Caco-2 (cell line): ENCODE measurements at regions not wholly inside any gene's neighbourhood (a gene's known extent, or its start where the extent isn't known, plus 50 kb on each side); places are given as distances from the start of the nearest gene placed in this dataset.

Experiments used
- BruUV-seq: library from RNA; stranded (reverse); fragments of 400-500 nt; replicated peaks from 2 replicates; lab custom pipeline; 2021; lab: Mats Ljungman, UMichigan
- CTCF ChIA-PET: fragments of 300-600 bp; sonication (Branson Sonifier 250); formaldehyde crosslinking; loops from one replicate; lab custom pipeline; 2022; ENCODE audit warnings: antibody characterized with exemption; lab: Charles Lee
- POLR2A ChIA-PET: fragments of 300-600 bp; sonication (Branson Sonifier 250); formaldehyde crosslinking; loops from one replicate; lab custom pipeline; 2022; ENCODE audit warnings: antibody characterized with exemption; lab: Charles Lee
- DNase-seq, 2 experiments: peaks; one replicate each; pipeline versions ENCODE4 v3.0.0 to v3.0.0-alpha.2; 2020 to 2022
- H3K27me3 ChIP-seq: replicated peaks from 2 replicates; pipeline ENCODE4 v1.6.0; 2011; ENCODE audit warnings: low read length; ENCODE audit not compliant: control insufficient read depth, insufficient read depth
- H3K36me3 ChIP-seq: 2 replicates; pipeline ENCODE4 v1.5.1; 2011; ENCODE audit warnings: low read length; ENCODE audit not compliant: control insufficient read depth, insufficient read depth
- H3K4me1 ChIP-seq: fragments of 250-450 bp; sonication (Bioruptor Pico); 2 replicates; pipeline ENCODE4 v1.5.1; 2020; ENCODE audit warnings: mild to moderate bottlenecking
- H3K4me3 ChIP-seq: 2 replicates; pipeline ENCODE4 v1.5.1; 2011; ENCODE audit warnings: low read depth, mild to moderate bottlenecking, control low read depth, low read length
- H3K9me3 ChIP-seq: fragments of 250-450 bp; sonication (Bioruptor Pico); 2 replicates; pipeline ENCODE4 v1.5.1; 2020; ENCODE audit warnings: mild to moderate bottlenecking, moderate library complexity
- H3K27ac Mint-ChIP-seq: one replicate; pipeline ENCODE4 v1.8.0; 2022; ENCODE audit warnings: mixed read lengths; ENCODE audit not compliant: unreplicated experiment
- H3K27me3 Mint-ChIP-seq: one replicate; pipeline ENCODE4 v1.8.0; 2022; ENCODE audit warnings: mixed read lengths; ENCODE audit not compliant: insufficient read depth, unreplicated experiment
- H3K36me3 Mint-ChIP-seq: one replicate; pipeline ENCODE4 v1.8.0; 2022; ENCODE audit warnings: mild to moderate bottlenecking, mixed read lengths; ENCODE audit not compliant: insufficient read depth, unreplicated experiment
- H3K4me1 Mint-ChIP-seq: one replicate; pipeline ENCODE4 v1.8.0; 2022; ENCODE audit warnings: low read depth, mixed read lengths; ENCODE audit not compliant: unreplicated experiment
- H3K4me3 Mint-ChIP-seq: one replicate; pipeline ENCODE4 v1.8.0; 2022; ENCODE audit warnings: mild to moderate bottlenecking, moderate library complexity, mixed read lengths; ENCODE audit not compliant: unreplicated experiment
- H3K9me3 Mint-ChIP-seq: one replicate; pipeline ENCODE4 v1.8.0; 2022; ENCODE audit warnings: mixed read lengths; ENCODE audit not compliant: unreplicated experiment
- intact Hi-C: fragments of 100-400 bp; cut with micrococcal nuclease; formaldehyde crosslinking; loops from one replicate; pipeline ENCODE4 v1.10.0; 2022; ENCODE audit not compliant: unreplicated experiment
- TF ChIP-seq, protein P1 (sequence below), 2 experiments: fragments of 200-600 bp in 1 of 2; IDR thresholded peaks; 1 replicate in 1 of 2; 2 replicates in 1 of 2; pipeline versions ENCODE4 v1.5.1 to v1.8.0; 2011 to 2022; ENCODE audit warnings: antibody characterized with exemption in 1 of 2, control low read depth in 1 of 2, inconsistent platforms in 1 of 2, low read depth in 1 of 2, low read length in 1 of 2, mild to moderate bottlenecking in 1 of 2, moderate library complexity in 1 of 2; ENCODE audit not compliant: insufficient read depth in 1 of 2, severe bottlenecking in 1 of 2, unreplicated experiment in 1 of 2

DNA sequence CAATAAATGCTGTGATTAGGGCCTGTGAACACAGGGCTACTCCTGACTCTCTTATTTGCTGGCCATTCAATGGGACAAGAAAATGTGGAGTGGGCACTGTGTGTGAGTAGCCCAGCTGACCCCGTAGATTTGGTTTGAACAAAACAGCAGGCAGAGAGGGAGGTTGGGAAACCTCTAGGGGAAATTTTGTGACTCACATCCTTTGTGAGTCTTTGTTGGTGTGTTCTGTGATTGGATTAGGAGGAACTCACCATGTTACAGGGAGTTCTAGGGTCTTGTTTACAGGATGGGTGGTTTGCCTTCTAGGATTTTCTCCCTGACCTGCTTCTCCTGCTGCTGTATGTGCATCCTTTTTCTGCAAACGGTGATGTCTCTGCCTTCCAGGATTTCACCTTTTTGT lies 128.3 kb upstream of the MKI67 start:
- ChIA-PET POLR2A (no interaction called here), CTCF (no interaction called here)
- DNase-seq = no peak
- Histone ChIP-seq H3K9me3 (no peaks in the 10 kb centered on the region), H3K36me3 (no peaks in the 10 kb centered on the region), H3K27me3 (no peaks in the 10 kb centered on the region), H3K4me1 (no peaks in the 10 kb centered on the region), H3K4me3 (no peak overlapping the region)
- Mint-ChIP-seq H3K36me3 (no peaks in the 10 kb centered on the region), H3K27me3 (peaks cover 11% of the 10 kb centered on the region), H3K27ac (no peak overlapping the region), H3K4me1 (no peaks in the 10 kb centered on the region), H3K9me3 (no peaks in the 10 kb centered on the region), H3K4me3 (no peak overlapping the region)
- TF ChIP-seq, protein P1, sequence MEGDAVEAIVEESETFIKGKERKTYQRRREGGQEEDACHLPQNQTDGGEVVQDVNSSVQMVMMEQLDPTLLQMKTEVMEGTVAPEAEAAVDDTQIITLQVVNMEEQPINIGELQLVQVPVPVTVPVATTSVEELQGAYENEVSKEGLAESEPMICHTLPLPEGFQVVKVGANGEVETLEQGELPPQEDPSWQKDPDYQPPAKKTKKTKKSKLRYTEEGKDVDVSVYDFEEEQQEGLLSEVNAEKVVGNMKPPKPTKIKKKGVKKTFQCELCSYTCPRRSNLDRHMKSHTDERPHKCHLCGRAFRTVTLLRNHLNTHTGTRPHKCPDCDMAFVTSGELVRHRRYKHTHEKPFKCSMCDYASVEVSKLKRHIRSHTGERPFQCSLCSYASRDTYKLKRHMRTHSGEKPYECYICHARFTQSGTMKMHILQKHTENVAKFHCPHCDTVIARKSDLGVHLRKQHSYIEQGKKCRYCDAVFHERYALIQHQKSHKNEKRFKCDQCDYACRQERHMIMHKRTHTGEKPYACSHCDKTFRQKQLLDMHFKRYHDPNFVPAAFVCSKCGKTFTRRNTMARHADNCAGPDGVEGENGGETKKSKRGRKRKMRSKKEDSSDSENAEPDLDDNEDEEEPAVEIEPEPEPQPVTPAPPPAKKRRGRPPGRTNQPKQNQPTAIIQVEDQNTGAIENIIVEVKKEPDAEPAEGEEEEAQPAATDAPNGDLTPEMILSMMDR (IDR thresholded peaks at IDR 0.05; ENCODE audit: insufficient read depth in 1 of 2, low read depth in 1 of 2, low read length in 1 of 2, severe bottlenecking in 1 of 2, unreplicated experiment in 1 of 2) = no peak
- intact Hi-C loops = no loop called here
- BruUV-seq = no TSS peak

DNA sequence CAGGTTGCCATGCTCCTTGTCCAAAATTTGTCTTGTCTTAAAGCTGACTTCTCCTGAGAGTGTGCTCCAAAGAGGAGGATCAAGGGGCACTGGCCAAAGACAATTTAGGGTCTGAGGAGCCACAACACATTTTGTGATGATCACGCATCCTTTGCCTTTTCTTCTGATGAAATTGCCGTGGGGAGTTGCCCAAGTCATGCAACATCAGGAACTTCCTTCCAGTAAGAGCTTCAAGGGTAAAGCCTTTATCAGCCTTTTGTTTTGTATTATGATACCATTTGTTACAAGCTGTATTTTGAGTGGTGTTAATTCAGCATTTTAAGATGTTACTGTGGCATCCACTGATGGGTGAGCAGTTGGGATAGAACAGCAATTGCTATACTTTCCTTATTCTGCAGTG lies 131.2 kb upstream of the MKI67 start:
- Mint-ChIP-seq H3K4me3 (no peak overlapping the region), H3K9me3 (no peaks in the 10 kb centered on the region), H3K27ac (no peak overlapping the region), H3K36me3 (no peaks in the 10 kb centered on the region), H3K27me3 (peaks cover 9% of the 10 kb centered on the region), H3K4me1 (no peaks in the 10 kb centered on the region)
- no peaks in the 10 kb centered on the region for H3K4me1 ChIP-seq
- no TSS peak for BruUV-seq
- H3K27me3 ChIP-seq = no peaks in the 10 kb centered on the region
- ChIA-PET POLR2A (no interaction called here), CTCF (no interaction called here)
- TF ChIP-seq, protein P1 (IDR thresholded peaks at IDR 0.05; ENCODE audit: insufficient read depth in 1 of 2, low read depth in 1 of 2, low read length in 1 of 2, severe bottlenecking in 1 of 2, unreplicated experiment in 1 of 2) = no peak
- intact Hi-C loops = no loop called here
- no peaks in the 10 kb centered on the region for H3K36me3 ChIP-seq
- H3K4me3 ChIP-seq = no peak overlapping the region
- DNase-seq = no peak
- H3K9me3 ChIP-seq = no peaks in the 10 kb centered on the region

DNA sequence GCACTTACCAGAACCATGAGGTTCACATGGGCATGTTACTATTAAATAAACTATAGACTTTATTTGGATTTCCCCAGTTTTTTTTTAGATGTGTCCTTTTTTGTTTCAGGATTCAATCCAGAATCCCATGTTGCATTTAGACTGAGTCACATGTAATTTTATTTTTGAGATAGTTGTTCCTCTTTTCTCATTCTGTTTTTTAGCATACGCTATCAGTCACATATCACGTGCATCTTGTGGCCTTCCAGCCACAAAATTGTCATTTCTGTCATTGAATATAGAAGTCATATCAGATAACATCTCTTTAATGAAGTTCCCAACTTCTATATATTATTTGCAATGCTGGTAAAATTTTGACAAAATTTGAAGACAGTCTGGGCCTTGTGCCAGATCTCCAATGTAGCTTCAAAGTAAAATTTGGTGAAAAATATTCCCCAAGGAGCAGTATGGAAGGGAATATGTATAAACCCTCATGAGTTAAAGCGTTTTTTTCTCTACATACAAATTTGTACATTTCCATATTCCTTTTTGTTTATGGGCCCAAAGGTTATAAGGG lies 132.3 kb upstream of the MKI67 start:
- no peaks in the 10 kb centered on the region for H3K27me3 ChIP-seq
- H3K36me3 ChIP-seq = no peaks in the 10 kb centered on the region
- no peaks in the 10 kb centered on the region for H3K4me1 ChIP-seq
- intact Hi-C loops = no loop called here
- H3K4me3 ChIP-seq = no peak overlapping the region
- H3K27ac Mint-ChIP-seq = no peak overlapping the region
- POLR2A ChIA-PET = no interaction called here
- H3K9me3 ChIP-seq = no peaks in the 10 kb centered on the region
- H3K9me3 Mint-ChIP-seq = no peaks in the 10 kb centered on the region
- no peak overlapping the region for H3K4me3 Mint-ChIP-seq
- CTCF ChIA-PET = no interaction called here
- BruUV-seq = no TSS peak
- no peak for DNase-seq
- no peaks in the 10 kb centered on the region for H3K4me1 Mint-ChIP-seq
- no peaks in the 10 kb centered on the region for H3K36me3 Mint-ChIP-seq
- TF ChIP-seq, protein P1 (IDR thresholded peaks at IDR 0.05; ENCODE audit: insufficient read depth in 1 of 2, low read depth in 1 of 2, low read length in 1 of 2, severe bottlenecking in 1 of 2, unreplicated experiment in 1 of 2) = no peak
- H3K27me3 Mint-ChIP-seq = peaks cover 11% of the 10 kb centered on the region
